PC-9 (cell line): ENCODE measurements at regions not wholly inside any gene's neighbourhood (a gene's known extent, or its start where the extent isn't known, plus 50 kb on each side); places are given as distances from the start of the nearest gene placed in this dataset.

Source experiments
- BruUV-seq: library from RNA; stranded (reverse); fragments of 400-500 nt; replicated peaks from 2 replicates; lab custom pipeline; 2021; lab: Mats Ljungman, UMichigan
- CTCF ChIA-PET: fragments of 300-600 bp; sonication (Branson Sonifier 250); formaldehyde crosslinking; loops from one replicate; lab custom pipeline; 2022; ENCODE audit warnings: antibody characterized with exemption; lab: Charles Lee
- POLR2A ChIA-PET: fragments of 300-600 bp; sonication (Branson Sonifier 250); formaldehyde crosslinking; loops from one replicate; lab custom pipeline; 2022; ENCODE audit warnings: antibody characterized with exemption; ENCODE audit not compliant: unreplicated experiment; lab: Charles Lee
- DNase-seq, 2 experiments: peaks; one replicate each; pipeline versions ENCODE4 v3.0.0 to v3.0.0-alpha.2; 2015 to 2022; ENCODE audit warnings: mixed read lengths in 1 of 2
- H2AFZ ChIP-seq: fragments of 200-600 bp; sonication (generic); 2 replicates; pipeline ENCODE4 v1.8.1; 2017; ENCODE audit warnings: antibody characterized with exemption
- H3F3A ChIP-seq: fragments of 200-600 bp; sonication (generic); 2 replicates; pipeline ENCODE4 v1.8.1; 2017; ENCODE audit warnings: antibody characterized with exemption, mild to moderate bottlenecking, low read depth; ENCODE audit not compliant: insufficient read depth
- H3K27ac ChIP-seq: fragments of 200-600 bp; sonication (generic); 2 replicates; pipeline ENCODE4 v1.6.1; 2016; ENCODE audit warnings: mixed run types
- H3K27me3 ChIP-seq: fragments of 200-600 bp; sonication (generic); 2 replicates; pipeline ENCODE4 v1.6.1; 2016; ENCODE audit warnings: low read depth, mixed run types; ENCODE audit not compliant: insufficient read depth
- H3K36me3 ChIP-seq: fragments of 200-600 bp; sonication (generic); 2 replicates; pipeline ENCODE4 v1.6.1; 2016; ENCODE audit warnings: low read depth, mixed run types
- H3K4me1 ChIP-seq: fragments of 200-600 bp; sonication (generic); replicated peaks from 2 replicates; pipeline ENCODE4 v1.6.1; 2016; ENCODE audit warnings: mixed run types; ENCODE audit not compliant: insufficient read depth
- H3K4me2 ChIP-seq: fragments of 200-600 bp; sonication (generic); 2 replicates; pipeline ENCODE4 v1.6.1; 2017; ENCODE audit warnings: mixed run types
- H3K4me3 ChIP-seq: fragments of 200-600 bp; sonication (generic); 2 replicates; pipeline ENCODE4 v1.6.1; 2016; ENCODE audit warnings: mixed run types
- H3K79me2 ChIP-seq: fragments of 200-600 bp; sonication (generic); 2 replicates; pipeline ENCODE4 v1.6.1; 2017; ENCODE audit warnings: low read depth, mixed run types
- H3K9me2 ChIP-seq: fragments of 200-600 bp; sonication (generic); 2 replicates; pipeline ENCODE4 v1.8.1; 2017; ENCODE audit warnings: mild to moderate bottlenecking; ENCODE audit not compliant: insufficient read depth
- H3K9me3 ChIP-seq: fragments of 200-600 bp; sonication (generic); 2 replicates; pipeline ENCODE4 v1.8.1; 2016; ENCODE audit warnings: low read depth; ENCODE audit not compliant: insufficient read depth
- H4K20me1 ChIP-seq: fragments of 200-600 bp; sonication (generic); 2 replicates; pipeline ENCODE4 v1.8.1; 2017; ENCODE audit not compliant: insufficient read depth
- CTCF ChIP-seq: fragments of 200-600 bp; sonication (generic); conservative IDR thresholded peaks from 2 replicates; pipeline ENCODE4 v1.6.1; 2017; ENCODE audit warnings: mixed run types, antibody characterized with exemption, mild to moderate bottlenecking, moderate library complexity
- EZH2 ChIP-seq: fragments of 200-600 bp; sonication (generic); IDR thresholded peaks from 2 replicates; pipeline ENCODE4 v1.8.0; 2017; ENCODE audit warnings: antibody characterized with exemption, low read depth
- intact Hi-C: fragments of 100-400 bp; cut with micrococcal nuclease; formaldehyde crosslinking; loops from one replicate; pipeline ENCODE4 v1.10.0; 2022; ENCODE audit not compliant: unreplicated experiment

DNA sequence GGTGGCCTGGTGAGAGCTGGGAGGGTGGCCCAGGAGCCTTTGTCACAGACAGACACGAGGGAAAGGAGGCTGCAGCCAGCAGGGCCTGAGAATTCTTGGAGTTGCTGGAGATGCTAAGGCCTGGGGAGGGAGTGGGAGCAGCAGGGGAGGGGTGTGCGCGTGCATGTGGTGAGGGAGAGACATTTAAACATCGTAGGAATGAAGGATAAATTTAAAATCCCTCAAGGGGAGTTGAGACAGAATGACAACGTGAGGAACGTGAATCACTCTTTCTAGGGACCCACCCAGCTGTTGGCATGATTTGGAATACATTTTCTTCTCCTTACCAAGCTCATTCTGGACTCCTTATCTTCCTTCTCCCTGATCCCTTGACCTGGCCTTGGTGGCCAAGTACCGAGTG lies 73.3 kb upstream of the CACNA1E start:
- no peaks in the 10 kb centered on the region for H3F3A ChIP-seq
- no peak overlapping the region for H2AFZ ChIP-seq
- H3K4me1 ChIP-seq = no peaks in the 10 kb centered on the region
- no peaks in the 10 kb centered on the region for H3K9me3 ChIP-seq
- DNase-seq = no peak
- intact Hi-C loops = no loop called here
- no peak overlapping the region for H3K4me3 ChIP-seq
- ChIA-PET CTCF (no interaction called here), POLR2A (no interaction called here)
- no peaks in the 10 kb centered on the region for H3K9me2 ChIP-seq
- H3K79me2 ChIP-seq = no peaks in the 10 kb centered on the region
- H3K4me2 ChIP-seq = no peak overlapping the region
- H3K27ac ChIP-seq = no peak overlapping the region
- peaks cover 73% of the 10 kb centered on the region for H3K27me3 ChIP-seq
- H4K20me1 ChIP-seq = no peaks in the 10 kb centered on the region; the same call in 1 of the 2 replicates
- H3K36me3 ChIP-seq = no peaks in the 10 kb centered on the region
- TF ChIP-seq CTCF (no peak), EZH2 (no peak)
- no TSS peak for BruUV-seq

- intact Hi-C loops = no loop called here
- CTCF ChIA-PET = no interaction called here
- TF ChIP-seq EZH2 (no peak), CTCF (no peak)
- POLR2A ChIA-PET = no interaction called here
- no peak overlapping the region for H3K4me2 ChIP-seq
- H2AFZ ChIP-seq = no peak overlapping the region
- H3K4me1 ChIP-seq = no peaks in the 10 kb centered on the region
- H3K27me3 ChIP-seq = peaks cover 72% of the 10 kb centered on the region
- no peaks in the 10 kb centered on the region for H3K36me3 ChIP-seq
- BruUV-seq = no TSS peak
- H3K9me2 ChIP-seq = no peaks in the 10 kb centered on the region
- no peak overlapping the region for H3K27ac ChIP-seq
- no peak for DNase-seq
- H3F3A ChIP-seq = no peaks in the 10 kb centered on the region
- no peak overlapping the region for H3K4me3 ChIP-seq
- H3K79me2 ChIP-seq = no peaks in the 10 kb centered on the region
- no peaks in the 10 kb centered on the region for H4K20me1 ChIP-seq
- H3K9me3 ChIP-seq = no peaks in the 10 kb centered on the region
These were observed 70.6 kb upstream of the CACNA1E start for GRCh38 chr1:181412746-181413145.

GRCh38 chr1:181413195-181413815 lies 70.0 kb upstream of the CACNA1E start:
- Histone ChIP-seq H3K27me3 (peaks cover 70% of the 10 kb centered on the region), H3K36me3 (no peaks in the 10 kb centered on the region), H3K4me1 (no peaks in the 10 kb centered on the region), H3K79me2 (no peaks in the 10 kb centered on the region), H3K9me2 (no peaks in the 10 kb centered on the region), H2AFZ (no peak overlapping the region), H3K4me2 (no peak overlapping the region), H3F3A (no peaks in the 10 kb centered on the region), H3K27ac (no peak overlapping the region), H3K9me3 (no peaks in the 10 kb centered on the region), H3K4me3 (no peak overlapping the region), H4K20me1 (no peaks in the 10 kb centered on the region)
- TF ChIP-seq EZH2 = no peak
- no peak for TF ChIP-seq CTCF
- no peak for DNase-seq
- CTCF ChIA-PET = no interaction called here
- BruUV-seq = no TSS peak
- intact Hi-C loops = no loop called here
- POLR2A ChIA-PET = no interaction called here
